Mesodermal cell (in vitro differentiated cells): ENCODE measurements at regions not wholly inside any gene's neighbourhood (a gene's known extent, or its start where the extent isn't known, plus 50 kb on each side); places are given as distances from the start of the nearest gene placed in this dataset.
A peak's percentile ranks its signal among the peaks of the same experiment; 100 is the strongest.

Experiments used
- H3K27ac ChIP-seq: 2 replicates; pipeline ENCODE4 v1.7.0; 2013; ENCODE audit warnings: mild to moderate bottlenecking, low read depth, low read length, moderate library complexity; ENCODE audit not compliant: severe bottlenecking
- H3K36me3 ChIP-seq: 2 replicates; pipeline ENCODE4 v1.7.1; 2013; ENCODE audit warnings: mild to moderate bottlenecking, low read length, moderate library complexity; ENCODE audit not compliant: control insufficient read depth, insufficient read depth
- H3K4me1 ChIP-seq: one replicate; pipeline ENCODE4 v1.7.1; 2013; ENCODE audit warnings: mild to moderate bottlenecking, low read length; ENCODE audit not compliant: insufficient read depth, control insufficient read depth, poor library complexity, severe bottlenecking
- H3K4me3 ChIP-seq: 2 replicates; pipeline ENCODE4 v1.7.0; 2013; ENCODE audit warnings: low read length, control low read depth, mild to moderate bottlenecking; ENCODE audit not compliant: insufficient read depth, poor library complexity, severe bottlenecking; ENCODE audit errors: extremely low read depth
- H3K9me3 ChIP-seq: 2 replicates; pipeline ENCODE4 v1.7.1; 2013; ENCODE audit warnings: mild to moderate bottlenecking, low read length, moderate library complexity; ENCODE audit not compliant: control insufficient read depth
- WGBS, 2 experiments: methylation state at CpG; one replicate each; pipeline ENCODE4 v1.1.5; 2013; ENCODE audit warnings: missing lambda C conversion rate in 2 of 2; ENCODE audit not compliant: insufficient coverage in 2 of 2; 5-methylcytosine and 5-hydroxymethylcytosine counted together

GRCh38 chr16:7185689-7186088, 147.0 kb upstream of the RBFOX1 start:
- H3K36me3 ChIP-seq: no peaks in the 10 kb centered on the region
- no peak overlapping the region for H3K4me3 ChIP-seq
- peaks cover 23% of the 10 kb centered on the region for H3K4me1 ChIP-seq
- no peaks in the 10 kb centered on the region for H3K9me3 ChIP-seq
- peak overlapping the region; percentile 47 for H3K27ac ChIP-seq
- WGBS, 2 experiments: 65 to 100% methylated on average over 1 to 3 of the region's 4 CpGs

- Histone ChIP-seq H3K9me3 (no peaks in the 10 kb centered on the region), H3K4me3 (no peak overlapping the region)
- 64 to 80% methylated on average over 2 of the region's 3 CpGs for WGBS, 2 experiments
Measured at GRCh38 chr16:7185165-7185564, 147.5 kb upstream of the RBFOX1 start.

GRCh38 chr16:7183768-7184167, 148.9 kb upstream of the RBFOX1 start:
- Histone ChIP-seq H3K36me3 (no peaks in the 10 kb centered on the region), H3K4me1 (peaks cover 23% of the 10 kb centered on the region), H3K4me3 (no peak overlapping the region), H3K9me3 (no peaks in the 10 kb centered on the region), H3K27ac (no peak overlapping the region)
- 92 to 95% methylated on average over 2 of the region's 3 CpGs for WGBS, 2 experiments

More at GRCh38 chr16:7185165-7185564, 147.5 kb upstream of the RBFOX1 start:
- H3K36me3 ChIP-seq: no peaks in the 10 kb centered on the region
- H3K4me1 ChIP-seq: peaks cover 23% of the 10 kb centered on the region
- H3K27ac ChIP-seq: peak overlapping the region; percentile 47

GRCh38 chr16:7182510-7183109, 150.0 kb upstream of the RBFOX1 start:
- no peak overlapping the region for H3K4me3 ChIP-seq
- peaks cover 23% of the 10 kb centered on the region for H3K4me1 ChIP-seq
- WGBS, 2 experiments: 12 to 46% methylated on average over 2 to 3 of the region's 3 CpGs
- no peaks in the 10 kb centered on the region for H3K9me3 ChIP-seq
- no peaks in the 10 kb centered on the region for H3K36me3 ChIP-seq
- no peak overlapping the region for H3K27ac ChIP-seq

- no peaks in the 10 kb centered on the region for H3K9me3 ChIP-seq
- H3K36me3 ChIP-seq: no peaks in the 10 kb centered on the region
- no peak overlapping the region for H3K27ac ChIP-seq
- H3K4me1 ChIP-seq: peaks cover 14% of the 10 kb centered on the region
- H3K4me3 ChIP-seq: no peak overlapping the region
- WGBS, 2 experiments: 57 to 90% methylated on average over 1 to 2 of the region's 2 CpGs
Measured at GRCh38 chr16:7177875-7178274, 154.8 kb upstream of the RBFOX1 start.

GRCh38 chr16:7171151-7171550, 161.5 kb upstream of the RBFOX1 start:
- Histone ChIP-seq H3K27ac (no peak overlapping the region), H3K4me3 (no peak overlapping the region), H3K4me1 (no peaks in the 10 kb centered on the region), H3K9me3 (no peaks in the 10 kb centered on the region), H3K36me3 (no peaks in the 10 kb centered on the region)
- 94 to 100% methylated on average over 2 to 3 of the region's 3 CpGs for WGBS, 2 experiments

GRCh38 chr16:7167626-7168025, 165.0 kb upstream of the RBFOX1 start:
- WGBS, 2 experiments: 88 to 100% methylated on average over 1 to 2 of the region's 6 CpGs
- H3K36me3 ChIP-seq: no peaks in the 10 kb centered on the region
- no peak overlapping the region for H3K27ac ChIP-seq
- no peaks in the 10 kb centered on the region for H3K4me1 ChIP-seq
- H3K9me3 ChIP-seq: no peaks in the 10 kb centered on the region
- no peak overlapping the region for H3K4me3 ChIP-seq

- Histone ChIP-seq H3K27ac (peak overlapping the region; percentile 11), H3K4me1 (peaks cover 8% of the 10 kb centered on the region), H3K4me3 (no peak overlapping the region), H3K9me3 (no peaks in the 10 kb centered on the region), H3K36me3 (no peaks in the 10 kb centered on the region)
- 67% methylated on average over 1 of the region's 1 CpG; no CpG with 5 or more reads in 1 of the 2 experiments for WGBS, 2 experiments
Measured at GRCh38 chr16:7161891-7162290, 170.8 kb upstream of the RBFOX1 start.

GRCh38 chr16:7160093-7160492, 172.6 kb upstream of the RBFOX1 start:
- peaks cover 8% of the 10 kb centered on the region for H3K4me1 ChIP-seq
- no CpG with 5 or more reads among the region's 3 CpGs for WGBS, 2 experiments
- no peak overlapping the region for H3K27ac ChIP-seq
- H3K9me3 ChIP-seq: no peaks in the 10 kb centered on the region
- no peaks in the 10 kb centered on the region for H3K36me3 ChIP-seq
- no peak overlapping the region for H3K4me3 ChIP-seq

GRCh38 chr16:7158481-7158880, 174.2 kb upstream of the RBFOX1 start:
- Histone ChIP-seq H3K4me1 (peaks cover 8% of the 10 kb centered on the region), H3K4me3 (no peak overlapping the region), H3K27ac (no peak overlapping the region), H3K9me3 (no peaks in the 10 kb centered on the region), H3K36me3 (no peaks in the 10 kb centered on the region)
- WGBS, 2 experiments: 60 to 92% methylated on average over 3 to 4 of the region's 4 CpGs

GRCh38 chr16:7150230-7150629, 182.4 kb upstream of the RBFOX1 start:
- H3K27ac ChIP-seq: no peak overlapping the region
- no peaks in the 10 kb centered on the region for H3K36me3 ChIP-seq
- 53 to 71% methylated on average over 3 to 4 of the region's 7 CpGs for WGBS, 2 experiments
- no peaks in the 10 kb centered on the region for H3K9me3 ChIP-seq
- H3K4me1 ChIP-seq: peaks cover 3% of the 10 kb centered on the region
- no peak overlapping the region for H3K4me3 ChIP-seq
